Upper lobe of left lung (tissue), 4 donors: ENCODE measurements at regions not wholly inside any gene's neighbourhood (a gene's known extent, or its start where the extent isn't known, plus 50 kb on each side); places are given as distances from the start of the nearest gene placed in this dataset.

Experiments used
- POLR2A ChIP-seq, 4 donors: fragments of 450-650 bp; IDR thresholded peaks; one replicate each; pipeline ENCODE4 v1.5.1; 2016 to 2017; ENCODE audit warnings: antibody characterized with exemption in 4 of 4, mild to moderate bottlenecking in 2 of 4
- POLR2AphosphoS5 ChIP-seq, 2 donors: sonication (generic); formaldehyde crosslinking; IDR thresholded peaks; one replicate each; pipeline ENCODE4 v1.5.1; 2017; ENCODE audit warnings: antibody characterized with exemption in 2 of 2
- TF ChIP-seq, protein P1 (sequence below), 6 experiments: fragments of 450-650 bp in 4 of 6; fragments of 200-600 bp in 2 of 6; sonication (generic) in 2 of 6; IDR thresholded peaks; one replicate each; pipeline ENCODE4 v1.5.1; 2016 to 2019; ENCODE audit warnings: antibody characterized with exemption in 6 of 6

GRCh38 chr12:19997656-19998400, 370.5 kb upstream of the PDE3A start:
- TF ChIP-seq, protein P1, sequence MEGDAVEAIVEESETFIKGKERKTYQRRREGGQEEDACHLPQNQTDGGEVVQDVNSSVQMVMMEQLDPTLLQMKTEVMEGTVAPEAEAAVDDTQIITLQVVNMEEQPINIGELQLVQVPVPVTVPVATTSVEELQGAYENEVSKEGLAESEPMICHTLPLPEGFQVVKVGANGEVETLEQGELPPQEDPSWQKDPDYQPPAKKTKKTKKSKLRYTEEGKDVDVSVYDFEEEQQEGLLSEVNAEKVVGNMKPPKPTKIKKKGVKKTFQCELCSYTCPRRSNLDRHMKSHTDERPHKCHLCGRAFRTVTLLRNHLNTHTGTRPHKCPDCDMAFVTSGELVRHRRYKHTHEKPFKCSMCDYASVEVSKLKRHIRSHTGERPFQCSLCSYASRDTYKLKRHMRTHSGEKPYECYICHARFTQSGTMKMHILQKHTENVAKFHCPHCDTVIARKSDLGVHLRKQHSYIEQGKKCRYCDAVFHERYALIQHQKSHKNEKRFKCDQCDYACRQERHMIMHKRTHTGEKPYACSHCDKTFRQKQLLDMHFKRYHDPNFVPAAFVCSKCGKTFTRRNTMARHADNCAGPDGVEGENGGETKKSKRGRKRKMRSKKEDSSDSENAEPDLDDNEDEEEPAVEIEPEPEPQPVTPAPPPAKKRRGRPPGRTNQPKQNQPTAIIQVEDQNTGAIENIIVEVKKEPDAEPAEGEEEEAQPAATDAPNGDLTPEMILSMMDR (IDR thresholded peaks at IDR 0.05) = no peak
- TF ChIP-seq POLR2A (IDR thresholded peaks at IDR 0.05) = no peak
- no peak for TF ChIP-seq POLR2AphosphoS5 (IDR thresholded peaks at IDR 0.05)
